Duodenal mucosa (tissue), 2 donors: ENCODE measurements at regions not wholly inside any gene's neighbourhood (a gene's known extent, or its start where the extent isn't known, plus 50 kb on each side); places are given as distances from the start of the nearest gene placed in this dataset.
"Not testable (repeated sequence)": the region's sequence is repeated elsewhere in the genome, so short reads cannot be mapped to it uniquely, and the experiment has no call there.

Experiments
- H3K27ac ChIP-seq: one replicate; pipeline ENCODE4 v1.7.0; 2013; ENCODE audit warnings: low read depth, low read length
- H3K27me3 ChIP-seq, 2 donors: one replicate each; pipeline ENCODE4 v1.7.0; 2013; ENCODE audit warnings: low read length in 2 of 2, control low read depth in 1 of 2; ENCODE audit not compliant: insufficient read depth in 2 of 2, control insufficient read depth in 1 of 2
- H3K36me3 ChIP-seq, 2 donors: one replicate each; pipeline ENCODE4 v1.7.0; 2013; ENCODE audit warnings: low read length in 2 of 2, control low read depth in 1 of 2; ENCODE audit not compliant: insufficient read depth in 2 of 2, control insufficient read depth in 1 of 2
- H3K4me1 ChIP-seq, 2 donors: one replicate each; pipeline ENCODE4 v1.7.0; 2013; ENCODE audit warnings: low read length in 2 of 2, control low read depth in 1 of 2; ENCODE audit not compliant: insufficient read depth in 2 of 2, control insufficient read depth in 1 of 2
- H3K4me3 ChIP-seq, 2 donors: one replicate each; pipeline ENCODE4 v1.7.0; 2013; ENCODE audit warnings: low read length in 2 of 2, low read depth in 1 of 2
- H3K9ac ChIP-seq, 2 donors: one replicate each; pipeline ENCODE4 v1.7.0; 2013; ENCODE audit warnings: low read length in 2 of 2, low read depth in 1 of 2
- H3K9me3 ChIP-seq, 2 donors: one replicate each; pipeline ENCODE4 v1.7.0; 2013; ENCODE audit warnings: low read length in 2 of 2, control low read depth in 1 of 2; ENCODE audit not compliant: control insufficient read depth in 1 of 2

- no peaks in the 10 kb centered on the region for H3K36me3 ChIP-seq
- H3K9ac ChIP-seq = no peak overlapping the region
- H3K9me3 ChIP-seq = no peaks in the 10 kb centered on the region
- no peak overlapping the region for H3K27ac ChIP-seq
- H3K4me1 ChIP-seq = no peaks in the 10 kb centered on the region
- H3K4me3 ChIP-seq = no peak overlapping the region
- no peaks in the 10 kb centered on the region for H3K27me3 ChIP-seq
Measured at GRCh38 chr2:184326066-184326465, 272.3 kb upstream of the ZNF804A start.

DNA sequence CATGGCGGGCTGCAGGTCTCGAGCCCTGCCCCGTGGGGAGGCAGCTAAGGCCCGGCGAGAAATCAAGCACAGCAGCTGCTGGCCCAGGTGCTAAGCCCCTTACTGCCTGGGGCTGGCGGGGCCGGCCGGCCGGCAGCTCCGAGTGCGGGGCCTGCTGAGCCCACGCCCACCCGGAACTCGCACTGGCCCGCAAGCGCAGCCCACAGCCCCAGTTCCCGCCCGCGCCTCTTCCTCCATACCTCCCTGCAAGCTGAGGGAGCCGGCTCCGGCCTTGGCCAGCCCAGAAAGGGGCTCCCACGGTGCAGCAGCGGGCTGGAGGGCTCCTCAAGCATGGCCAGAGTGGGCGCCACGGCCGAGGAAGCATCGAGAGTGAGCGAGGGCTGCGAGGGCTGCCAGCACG is 270.5 kb upstream of the ZNF804A start:
- not testable (repeated sequence) for H3K27me3 ChIP-seq, H3K27ac ChIP-seq, H3K9me3 ChIP-seq, H3K4me3 ChIP-seq, H3K9ac ChIP-seq, H3K36me3 ChIP-seq, H3K4me1 ChIP-seq

DNA sequence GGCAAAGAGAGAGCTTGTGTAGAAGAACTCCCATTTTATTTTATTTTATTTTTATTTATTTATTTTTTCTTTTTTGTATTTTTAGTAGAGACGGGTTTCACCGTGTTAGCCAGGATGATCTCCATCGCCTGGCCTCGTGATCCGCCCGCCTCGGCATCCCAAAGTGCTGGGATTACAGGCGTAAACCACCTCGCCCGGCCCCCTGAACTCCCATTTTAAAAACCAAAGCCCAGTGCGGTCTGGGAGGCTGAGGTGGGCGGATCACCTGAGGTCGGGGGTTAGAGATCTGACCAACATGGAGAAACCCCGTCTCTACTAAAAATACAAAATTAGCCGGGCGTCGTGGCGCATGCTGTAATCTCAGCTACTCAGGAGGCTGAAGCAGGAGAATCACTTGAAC is 267.8 kb upstream of the ZNF804A start:
- not testable (repeated sequence) for H3K9ac ChIP-seq, H3K4me1 ChIP-seq, H3K4me3 ChIP-seq, H3K27me3 ChIP-seq, H3K36me3 ChIP-seq, H3K27ac ChIP-seq, H3K9me3 ChIP-seq

- Histone ChIP-seq H3K9ac (no peak overlapping the region), H3K27ac (no peak overlapping the region), H3K9me3 (no peaks in the 10 kb centered on the region), H3K27me3 (no peaks in the 10 kb centered on the region), H3K4me3 (no peak overlapping the region), H3K36me3 (no peaks in the 10 kb centered on the region), H3K4me1 (no peaks in the 10 kb centered on the region)
Measured at GRCh38 chr2:184336688-184337087, 261.6 kb upstream of the ZNF804A start.

GRCh38 chr2:184338771-184339170 is 259.6 kb upstream of the ZNF804A start:
- Histone ChIP-seq H3K9me3 (no peaks in the 10 kb centered on the region), H3K27ac (no peak overlapping the region), H3K4me3 (no peak overlapping the region), H3K9ac (no peak overlapping the region), H3K4me1 (no peaks in the 10 kb centered on the region), H3K36me3 (no peaks in the 10 kb centered on the region), H3K27me3 (no peaks in the 10 kb centered on the region)

- H3K4me1 ChIP-seq = no peaks in the 10 kb centered on the region
- H3K9me3 ChIP-seq = no peaks in the 10 kb centered on the region
- no peak overlapping the region for H3K4me3 ChIP-seq
- H3K36me3 ChIP-seq = no peaks in the 10 kb centered on the region
- no peaks in the 10 kb centered on the region for H3K27me3 ChIP-seq
- H3K9ac ChIP-seq = no peak overlapping the region
- H3K27ac ChIP-seq = no peak overlapping the region
Measured at GRCh38 chr2:184339966-184340365, 258.4 kb upstream of the ZNF804A start.

GRCh38 chr2:184346338-184346862 is 251.9 kb upstream of the ZNF804A start:
- no peaks in the 10 kb centered on the region for H3K27me3 ChIP-seq
- H3K9me3 ChIP-seq = no peaks in the 10 kb centered on the region
- no peaks in the 10 kb centered on the region for H3K36me3 ChIP-seq
- H3K4me1 ChIP-seq = no peaks in the 10 kb centered on the region
- H3K9ac ChIP-seq = no peak overlapping the region
- H3K27ac ChIP-seq = no peak overlapping the region
- H3K4me3 ChIP-seq = no peak overlapping the region

DNA sequence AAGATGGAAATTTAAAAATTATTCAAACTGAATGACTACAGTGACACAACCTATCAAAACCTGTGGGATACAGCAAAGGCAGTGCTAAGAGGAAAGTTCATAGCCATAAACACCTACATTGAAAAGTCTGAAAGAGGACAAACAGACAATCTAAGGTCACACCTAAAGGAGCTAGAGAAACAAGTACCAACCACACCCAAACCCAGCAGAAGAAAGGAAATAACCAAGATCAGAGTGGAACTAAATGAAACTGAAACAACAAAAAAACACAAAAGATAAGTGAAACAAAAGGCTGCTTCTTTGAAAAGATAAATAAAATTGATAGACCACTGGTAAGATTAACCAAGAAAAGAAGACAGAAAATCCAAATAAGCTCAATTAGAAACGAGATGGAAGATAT is 247.2 kb upstream of the ZNF804A start:
- Histone ChIP-seq H3K36me3 (no peaks in the 10 kb centered on the region), H3K9ac (no peak overlapping the region), H3K9me3 (no peaks in the 10 kb centered on the region), H3K4me1 (no peaks in the 10 kb centered on the region), H3K27me3 (no peaks in the 10 kb centered on the region), H3K4me3 (no peak overlapping the region), H3K27ac (no peak overlapping the region)

GRCh38 chr2:184357033-184357432 is 241.3 kb upstream of the ZNF804A start:
- Histone ChIP-seq H3K9me3 (no peaks in the 10 kb centered on the region), H3K27ac (no peak overlapping the region), H3K4me1 (no peaks in the 10 kb centered on the region), H3K9ac (no peak overlapping the region), H3K36me3 (no peaks in the 10 kb centered on the region), H3K4me3 (no peak overlapping the region), H3K27me3 (no peaks in the 10 kb centered on the region)

- Histone ChIP-seq H3K27me3 (no peaks in the 10 kb centered on the region), H3K27ac (no peak overlapping the region), H3K9me3 (no peaks in the 10 kb centered on the region), H3K4me3 (no peak overlapping the region), H3K9ac (no peak overlapping the region), H3K4me1 (no peaks in the 10 kb centered on the region), H3K36me3 (no peaks in the 10 kb centered on the region)
Measured at GRCh38 chr2:184359379-184359778, 238.9 kb upstream of the ZNF804A start.

GRCh38 chr2:184363213-184363612 is 235.1 kb upstream of the ZNF804A start:
- no peaks in the 10 kb centered on the region for H3K27me3 ChIP-seq
- H3K9ac ChIP-seq = no peak overlapping the region
- H3K27ac ChIP-seq = no peak overlapping the region
- H3K4me3 ChIP-seq = no peak overlapping the region
- no peaks in the 10 kb centered on the region for H3K4me1 ChIP-seq
- H3K9me3 ChIP-seq = no peaks in the 10 kb centered on the region
- no peaks in the 10 kb centered on the region for H3K36me3 ChIP-seq
